ENCODE measurements at regions not wholly inside any gene's neighbourhood (a gene's known extent, or its start where the extent isn't known, plus 50 kb on each side); places are given as distances from the start of the nearest gene placed in this dataset.

GRCh38 chr5:42908509-42909488 is 97.1 kb upstream of the SELENOP start:
- DNase-seq (ENCODE audit: low read depth), result no peak

GRCh38 chr5:42908086-42908485 is 96.4 kb upstream of the SELENOP start:
- DNase-seq (ENCODE audit: low read depth), result no peak
- no peak overlapping the region for H3K4me3 ChIP-seq (ENCODE audit: low read depth, low read length)

More at GRCh38 chr5:42908509-42909488, 97.1 kb upstream of the SELENOP start:
- peak overlapping the region; percentile 50 for H3K4me3 ChIP-seq (ENCODE audit: low read depth, low read length)

GRCh38 chr5:42905827-42906226 is 94.1 kb upstream of the SELENOP start:
- no peak overlapping the region for H3K4me3 ChIP-seq (ENCODE audit: low read depth, low read length)
- DNase-seq (ENCODE audit: low read depth), result no peak

- H3K4me3 ChIP-seq (ENCODE audit: low read depth, low read length), result no peak overlapping the region
- no peak for DNase-seq (ENCODE audit: low read depth)
Measured at GRCh38 chr5:42900734-42901133, 89.0 kb upstream of the SELENOP start.

- no peak for DNase-seq (ENCODE audit: low read depth)
- H3K4me3 ChIP-seq (ENCODE audit: low read depth, low read length), result no peak overlapping the region
Measured at GRCh38 chr5:42898760-42899159, 87.1 kb upstream of the SELENOP start.

- DNase-seq (ENCODE audit: low read depth), result no peak
- no peak overlapping the region for H3K4me3 ChIP-seq (ENCODE audit: low read depth, low read length)
Measured at GRCh38 chr5:42896523-42896922, 84.8 kb upstream of the SELENOP start.

GRCh38 chr5:42894057-42894456 is 82.4 kb upstream of the SELENOP start:
- H3K4me3 ChIP-seq (ENCODE audit: low read depth, low read length), result no peak overlapping the region
- no peak for DNase-seq (ENCODE audit: low read depth)

- DNase-seq (ENCODE audit: low read depth), result no peak
Measured at GRCh38 chr5:42889311-42889933, 77.7 kb upstream of the SELENOP start.

GRCh38 chr5:42888771-42889170 is 77.1 kb upstream of the SELENOP start:
- no peak overlapping the region for H3K4me3 ChIP-seq (ENCODE audit: low read depth, low read length)
- DNase-seq (ENCODE audit: low read depth), result no peak

More at GRCh38 chr5:42889311-42889933, 77.7 kb upstream of the SELENOP start:
- no peak overlapping the region for H3K4me3 ChIP-seq (ENCODE audit: low read depth, low read length)

GRCh38 chr5:42887575-42887974 is 75.9 kb upstream of the SELENOP start:
- no peak overlapping the region for H3K4me3 ChIP-seq (ENCODE audit: low read depth, low read length)
- no peak for DNase-seq (ENCODE audit: low read depth)

GRCh38 chr5:42887097-42887496 is 75.4 kb upstream of the SELENOP start:
- DNase-seq (ENCODE audit: low read depth), result no peak
- H3K4me3 ChIP-seq (ENCODE audit: low read depth, low read length), result no peak overlapping the region

GRCh38 chr5:42886635-42887034 is 74.9 kb upstream of the SELENOP start:
- no peak for DNase-seq (ENCODE audit: low read depth)
- H3K4me3 ChIP-seq (ENCODE audit: low read depth, low read length), result no peak overlapping the region

GRCh38 chr5:42884326-42884725 is 72.6 kb upstream of the SELENOP start:
- DNase-seq (ENCODE audit: low read depth), result no peak
- H3K4me3 ChIP-seq (ENCODE audit: low read depth, low read length), result no peak overlapping the region

GRCh38 chr5:42881416-42882117 is 69.9 kb upstream of the SELENOP start:
- no peak overlapping the region for H3K4me3 ChIP-seq (ENCODE audit: low read depth, low read length)
- no peak for DNase-seq (ENCODE audit: low read depth)

- DNase-seq (ENCODE audit: low read depth), result no peak
- H3K4me3 ChIP-seq (ENCODE audit: low read depth, low read length), result no peak overlapping the region
Measured at GRCh38 chr5:42880496-42881150, 68.9 kb upstream of the SELENOP start.

GRCh38 chr5:42879291-42879690 is 67.6 kb upstream of the SELENOP start:
- DNase-seq (ENCODE audit: low read depth), result no peak
- no peak overlapping the region for H3K4me3 ChIP-seq (ENCODE audit: low read depth, low read length)

GRCh38 chr5:42878550-42878949 is 66.9 kb upstream of the SELENOP start:
- no peak for DNase-seq (ENCODE audit: low read depth)
- H3K4me3 ChIP-seq (ENCODE audit: low read depth, low read length), result no peak overlapping the region

- DNase-seq (ENCODE audit: low read depth), result no peak
- no peak overlapping the region for H3K4me3 ChIP-seq (ENCODE audit: low read depth, low read length)
Measured at GRCh38 chr5:42878041-42878440, 66.3 kb upstream of the SELENOP start.

GRCh38 chr5:42877431-42877830 is 65.7 kb upstream of the SELENOP start:
- DNase-seq (ENCODE audit: low read depth), result no peak
- H3K4me3 ChIP-seq (ENCODE audit: low read depth, low read length), result no peak overlapping the region

Data from skeletal muscle cell (primary cell).